ENCODE measurements at regions not wholly inside any gene's neighbourhood (a gene's known extent, or its start where the extent isn't known, plus 50 kb on each side); places are given as distances from the start of the nearest gene placed in this dataset.
A peak's percentile ranks its signal among the peaks of the same experiment; 100 is the strongest.

- TF ChIP-seq CTCF (IDR thresholded peaks at IDR 0.05), result no peak
- TF ChIP-seq POLR2A (IDR thresholded peaks at IDR 0.05), result peak in 1 of 4 donors; percentile 5
Measured at GRCh38 chr2:144332356-144333142, 187.4 kb downstream of the ZEB2 start.
